Activated naive CD4-positive, alpha-beta T cell treated with anti-CD3 and anti-CD28 coated beads, Interleukin-2, amount 50 U/mL, for 72 hours (primary cell): ENCODE measurements at regions not wholly inside any gene's neighbourhood (a gene's known extent, or its start where the extent isn't known, plus 50 kb on each side); places are given as distances from the start of the nearest gene placed in this dataset.
"Not testable (repeated sequence)": the region's sequence is repeated elsewhere in the genome, so short reads cannot be mapped to it uniquely, and the experiment has no call there.

Experiments
- ATAC-seq, 2 donors: fragments of 150-1000 bp; cut with Tn5 transposase; 2 replicates each; pipeline ENCODE4 v1.10.0; 2021; ENCODE audit warnings: mild to moderate bottlenecking in 2 of 2, moderate library complexity in 2 of 2
- DNase-seq, 2 donors: peaks; one replicate each; pipeline ENCODE4 v3.0.0; 2021 to 2022; ENCODE audit warnings: low spot score in 2 of 2
- H3K27ac Mint-ChIP-seq, 2 donors: one replicate each; pipeline ENCODE4 v1.8.0; 2022; ENCODE audit warnings: mild to moderate bottlenecking in 2 of 2, mixed read lengths in 2 of 2
- H3K36me3 Mint-ChIP-seq, 2 donors: one replicate each; pipeline ENCODE4 v1.8.0; 2022; ENCODE audit warnings: mixed read lengths in 2 of 2
- H3K9me3 Mint-ChIP-seq, 2 donors: one replicate each; pipeline ENCODE4 v1.8.0; 2022; ENCODE audit warnings: mixed read lengths in 2 of 2

- H3K27ac Mint-ChIP-seq, H3K36me3 Mint-ChIP-seq, DNase-seq, H3K9me3 Mint-ChIP-seq, ATAC-seq: not testable (repeated sequence)
Observed at GRCh38 chr22:16090991-16091390, 401.2 kb downstream of the POTEH start.

- not testable (repeated sequence) for H3K27ac Mint-ChIP-seq, ATAC-seq, H3K36me3 Mint-ChIP-seq, H3K9me3 Mint-ChIP-seq, DNase-seq
Observed at GRCh38 chr22:16105121-16105520, 415.3 kb downstream of the POTEH start.

- not testable (repeated sequence) for H3K9me3 Mint-ChIP-seq, H3K36me3 Mint-ChIP-seq, H3K27ac Mint-ChIP-seq, ATAC-seq, DNase-seq
Observed at GRCh38 chr22:16131456-16131855, 441.6 kb downstream of the POTEH start.

- no peaks in the 10 kb centered on the region for H3K36me3 Mint-ChIP-seq
- no peak for ATAC-seq
Observed at GRCh38 chr22:16131918-16132317, 442.1 kb downstream of the POTEH start.

GRCh38 chr22:16132598-16132997 lies 442.8 kb downstream of the POTEH start:
- H3K9me3 Mint-ChIP-seq, H3K36me3 Mint-ChIP-seq, ATAC-seq, H3K27ac Mint-ChIP-seq, DNase-seq: not testable (repeated sequence)

More at GRCh38 chr22:16131918-16132317, 442.1 kb downstream of the POTEH start:
- H3K9me3 Mint-ChIP-seq, result peaks cover 0 to 3% of the 10 kb centered on the region in 2 donors
- no peak overlapping the region for H3K27ac Mint-ChIP-seq
- no peak for DNase-seq

GRCh38 chr22:16146101-16146500 lies 446.5 kb downstream of the CCT8L2 start:
- not testable (repeated sequence) for ATAC-seq, H3K9me3 Mint-ChIP-seq, H3K36me3 Mint-ChIP-seq, DNase-seq, H3K27ac Mint-ChIP-seq

- not testable (repeated sequence) for H3K36me3 Mint-ChIP-seq, H3K27ac Mint-ChIP-seq, H3K9me3 Mint-ChIP-seq, ATAC-seq
- peak in 1 of 2 donors; percentile 3 for DNase-seq
Observed at GRCh38 chr22:16146916-16147315, 445.7 kb downstream of the CCT8L2 start.

GRCh38 chr22:16177287-16177686 lies 415.3 kb downstream of the CCT8L2 start:
- H3K9me3 Mint-ChIP-seq, ATAC-seq, DNase-seq, H3K27ac Mint-ChIP-seq, H3K36me3 Mint-ChIP-seq: not testable (repeated sequence)

- Mint-ChIP-seq H3K9me3 (peaks cover 7 to 22% of the 10 kb centered on the region in 2 donors), H3K36me3 (peaks cover 0 to 28% of the 10 kb centered on the region in 2 donors)
- ATAC-seq, DNase-seq, H3K27ac Mint-ChIP-seq: not testable (repeated sequence)
Observed at GRCh38 chr22:16183864-16184263, 408.7 kb downstream of the CCT8L2 start.
